ENCODE measurements at regions not wholly inside any gene's neighbourhood (a gene's known extent, or its start where the extent isn't known, plus 50 kb on each side); places are given as distances from the start of the nearest gene placed in this dataset.

DNA sequence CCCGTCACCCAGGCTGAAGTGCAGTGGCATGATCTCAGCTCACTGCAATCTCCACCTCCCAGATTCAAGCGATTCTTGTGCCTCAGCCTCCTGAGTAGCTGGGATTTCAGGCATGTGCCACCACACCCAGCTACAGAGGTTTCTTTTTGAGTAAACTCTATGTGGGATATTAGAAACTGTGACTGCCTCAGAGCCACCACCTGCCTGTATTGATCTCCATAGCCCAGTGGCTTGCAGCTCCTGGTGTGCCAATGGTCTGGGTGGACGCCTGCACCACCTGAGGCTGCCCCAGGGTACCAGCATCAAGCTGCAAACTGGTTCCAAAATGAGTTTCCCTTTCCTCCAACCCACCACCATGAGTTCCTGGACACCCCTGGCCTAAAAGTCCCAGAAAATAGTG, 89.7 kb upstream of the SLC44A3 start:
- TF ChIP-seq, protein P1, sequence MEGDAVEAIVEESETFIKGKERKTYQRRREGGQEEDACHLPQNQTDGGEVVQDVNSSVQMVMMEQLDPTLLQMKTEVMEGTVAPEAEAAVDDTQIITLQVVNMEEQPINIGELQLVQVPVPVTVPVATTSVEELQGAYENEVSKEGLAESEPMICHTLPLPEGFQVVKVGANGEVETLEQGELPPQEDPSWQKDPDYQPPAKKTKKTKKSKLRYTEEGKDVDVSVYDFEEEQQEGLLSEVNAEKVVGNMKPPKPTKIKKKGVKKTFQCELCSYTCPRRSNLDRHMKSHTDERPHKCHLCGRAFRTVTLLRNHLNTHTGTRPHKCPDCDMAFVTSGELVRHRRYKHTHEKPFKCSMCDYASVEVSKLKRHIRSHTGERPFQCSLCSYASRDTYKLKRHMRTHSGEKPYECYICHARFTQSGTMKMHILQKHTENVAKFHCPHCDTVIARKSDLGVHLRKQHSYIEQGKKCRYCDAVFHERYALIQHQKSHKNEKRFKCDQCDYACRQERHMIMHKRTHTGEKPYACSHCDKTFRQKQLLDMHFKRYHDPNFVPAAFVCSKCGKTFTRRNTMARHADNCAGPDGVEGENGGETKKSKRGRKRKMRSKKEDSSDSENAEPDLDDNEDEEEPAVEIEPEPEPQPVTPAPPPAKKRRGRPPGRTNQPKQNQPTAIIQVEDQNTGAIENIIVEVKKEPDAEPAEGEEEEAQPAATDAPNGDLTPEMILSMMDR (IDR thresholded peaks at IDR 0.05), result no peak
- TF ChIP-seq POLR2A (IDR thresholded peaks at IDR 0.05), result no peak
